SK-N-SH treated with all-trans-retinoic acid at 6 μM for 48 hours (cell line): ENCODE measurements at regions not wholly inside any gene's neighbourhood (a gene's known extent, or its start where the extent isn't known, plus 50 kb on each side); places are given as distances from the start of the nearest gene placed in this dataset.

Experiments used
- ATAC-seq: fragments of 200-7000 bp; cut with Tn5 transposase; 3 replicates; pipeline ENCODE4 v1.9.1; 2020; ENCODE audit warnings: mild to moderate bottlenecking, moderate library complexity
- ARNTL ChIP-seq: fragments of 450-650 bp; formaldehyde crosslinking; IDR thresholded peaks from 2 replicates; pipeline ENCODE4 v1.5.0; 2020; ENCODE audit warnings: low read depth, mild to moderate bottlenecking, moderate library complexity, borderline replicate concordance
- BACH2 ChIP-seq: fragments of 250-450 bp; sonication (Bioruptor Pico); IDR thresholded peaks from 2 replicates; pipeline ENCODE4 v1.9.0; 2021; ENCODE audit warnings: mild to moderate bottlenecking, borderline replicate concordance
- CSDC2 ChIP-seq: fragments of 250-450 bp; sonication (Bioruptor Pico); IDR thresholded peaks from 2 replicates; pipeline ENCODE4 v1.5.0; 2020; ENCODE audit warnings: mild to moderate bottlenecking, moderate library complexity
- CSRNP3 ChIP-seq: fragments of 250-450 bp; sonication (Bioruptor Pico); IDR thresholded peaks from 2 replicates; pipeline ENCODE4 v1.5.1; 2021; ENCODE audit warnings: mild to moderate bottlenecking, moderate library complexity
- ESRRG ChIP-seq: fragments of 250-450 bp; sonication (Bioruptor Pico); IDR thresholded peaks from 2 replicates; pipeline ENCODE4 v1.6.1; 2021; ENCODE audit warnings: mild to moderate bottlenecking
- ISL1 ChIP-seq: fragments of 250-450 bp; sonication (Bioruptor Pico); IDR thresholded peaks from 2 replicates; pipeline ENCODE4 v2.1.2; 2022; ENCODE audit warnings: mild to moderate bottlenecking, moderate library complexity
- OSR1 ChIP-seq: fragments of 250-450 bp; sonication (Bioruptor Pico); IDR thresholded peaks from 2 replicates; pipeline ENCODE4 v1.8.0; 2022; ENCODE audit warnings: moderate library complexity, mild to moderate bottlenecking, inconsistent platforms
- POU6F1 ChIP-seq: fragments of 250-450 bp; sonication (Bioruptor Pico); IDR thresholded peaks from 2 replicates; pipeline ENCODE4 v1.8.0; 2021; ENCODE audit warnings: low read depth, mild to moderate bottlenecking, moderate library complexity, borderline replicate concordance
- PPARA ChIP-seq: fragments of 250-450 bp; sonication (Bioruptor Pico); IDR thresholded peaks from 2 replicates; pipeline ENCODE4 v1.5.0; 2020; ENCODE audit warnings: mild to moderate bottlenecking, borderline replicate concordance
- RARB ChIP-seq: fragments of 250-450 bp; sonication (Bioruptor Pico); IDR thresholded peaks from 2 replicates; pipeline ENCODE4 v1.8.0; 2021; ENCODE audit warnings: mild to moderate bottlenecking, moderate library complexity
- SNAI2 ChIP-seq: fragments of 250-450 bp; sonication (Bioruptor Pico); IDR thresholded peaks from 2 replicates; pipeline ENCODE4 v1.5.0; 2020; ENCODE audit warnings: mild to moderate bottlenecking, moderate library complexity
- TCF4 ChIP-seq: fragments of 250-450 bp; sonication (Bioruptor Pico); IDR thresholded peaks from 2 replicates; pipeline ENCODE4 v1.8.0; 2021; ENCODE audit warnings: mild to moderate bottlenecking, moderate library complexity, borderline replicate concordance
- TOX ChIP-seq: fragments of 250-450 bp; sonication (Bioruptor Pico); IDR thresholded peaks from 2 replicates; pipeline ENCODE4 v1.8.0; 2021; ENCODE audit warnings: mild to moderate bottlenecking, moderate library complexity, borderline replicate concordance
- TSHZ2 ChIP-seq: fragments of 250-450 bp; sonication (Bioruptor Pico); IDR thresholded peaks from 2 replicates; pipeline ENCODE4 v1.5.0; 2020; ENCODE audit warnings: mild to moderate bottlenecking, moderate library complexity
- ZC3H10 ChIP-seq: fragments of 250-450 bp; sonication (Bioruptor Pico); IDR thresholded peaks from 2 replicates; pipeline ENCODE4 v1.5.1; 2021; ENCODE audit warnings: mild to moderate bottlenecking, moderate library complexity
- ZFP3 ChIP-seq: fragments of 250-450 bp; sonication (Bioruptor Pico); IDR thresholded peaks from 2 replicates; pipeline ENCODE4 v1.5.0; 2020; ENCODE audit warnings: mild to moderate bottlenecking, moderate library complexity
- ZFP30 ChIP-seq: fragments of 450-650 bp; formaldehyde crosslinking; IDR thresholded peaks from 2 replicates; pipeline ENCODE4 v1.5.0; 2022; ENCODE audit warnings: mild to moderate bottlenecking, moderate library complexity
- ZNF565 ChIP-seq: fragments of 450-650 bp; formaldehyde crosslinking; conservative IDR thresholded peaks from 2 replicates; pipeline ENCODE4 v1.5.0; 2020; ENCODE audit warnings: low read depth, mild to moderate bottlenecking, moderate library complexity
- ZNF70 ChIP-seq: fragments of 450-650 bp; formaldehyde crosslinking; IDR thresholded peaks from 2 replicates; pipeline ENCODE4 v1.5.0; 2020; ENCODE audit warnings: mild to moderate bottlenecking, moderate library complexity
- ZNF8 ChIP-seq: fragments of 450-650 bp; formaldehyde crosslinking; IDR thresholded peaks from 2 replicates; pipeline ENCODE4 v1.5.0; 2020; ENCODE audit warnings: mild to moderate bottlenecking, moderate library complexity

GRCh38 chr10:42939237-42939636 lies 137.6 kb upstream of the RET start:
- TF ChIP-seq ARNTL (CRISPR knock-in tag) (no peak), TCF4 (CRISPR knock-in tag) (peak; percentile 42; the same call in 1 of the 2 replicates)
- no peak for ATAC-seq

- no peak for ATAC-seq
- TF ChIP-seq ARNTL (CRISPR knock-in tag) (no peak), CSRNP3 (CRISPR knock-in tag) (no peak), POU6F1 (no peak), ZNF565 (CRISPR knock-in tag) (no peak), ZFP3 (CRISPR knock-in tag) (no peak), TOX (no peak), ZNF8 (CRISPR knock-in tag) (no peak), ZC3H10 (CRISPR knock-in tag) (no peak), ZFP30 (CRISPR knock-in tag) (no peak)
These were observed 137.0 kb upstream of the RET start for GRCh38 chr10:42939685-42940366.

GRCh38 chr10:42940487-42941294 lies 136.2 kb upstream of the RET start:
- TF ChIP-seq CSRNP3 (CRISPR knock-in tag) (no peak), TSHZ2 (no peak), ISL1 (CRISPR knock-in tag) (no peak), POU6F1 (no peak), TCF4 (CRISPR knock-in tag) (no peak), PPARA (CRISPR knock-in tag) (no peak), ZNF8 (CRISPR knock-in tag) (no peak), ARNTL (CRISPR knock-in tag) (no peak), BACH2 (no peak), ZNF565 (CRISPR knock-in tag) (no peak), ZC3H10 (CRISPR knock-in tag) (no peak), OSR1 (no peak), CSDC2 (CRISPR knock-in tag) (no peak), SNAI2 (CRISPR knock-in tag) (no peak), TOX (no peak), RARB (no peak), ESRRG (CRISPR knock-in tag) (no peak), ZNF70 (CRISPR knock-in tag) (no peak), ZFP30 (CRISPR knock-in tag) (no peak)
- peak; percentile 79 for ATAC-seq
